HUDEP-2 (cell line): ENCODE measurements at regions not wholly inside any gene's neighbourhood (a gene's known extent, or its start where the extent isn't known, plus 50 kb on each side); places are given as distances from the start of the nearest gene placed in this dataset.
"Not testable (repeated sequence)": the region's sequence is repeated elsewhere in the genome, so short reads cannot be mapped to it uniquely, and the experiment has no call there.

Experiments
- DNase-seq, 76 experiments: peaks; one replicate each; lab custom pipeline; 2025; ENCODE audit not compliant: unreplicated experiment in 76 of 76; lab: John Stamatoyannopoulos, UW

DNA sequence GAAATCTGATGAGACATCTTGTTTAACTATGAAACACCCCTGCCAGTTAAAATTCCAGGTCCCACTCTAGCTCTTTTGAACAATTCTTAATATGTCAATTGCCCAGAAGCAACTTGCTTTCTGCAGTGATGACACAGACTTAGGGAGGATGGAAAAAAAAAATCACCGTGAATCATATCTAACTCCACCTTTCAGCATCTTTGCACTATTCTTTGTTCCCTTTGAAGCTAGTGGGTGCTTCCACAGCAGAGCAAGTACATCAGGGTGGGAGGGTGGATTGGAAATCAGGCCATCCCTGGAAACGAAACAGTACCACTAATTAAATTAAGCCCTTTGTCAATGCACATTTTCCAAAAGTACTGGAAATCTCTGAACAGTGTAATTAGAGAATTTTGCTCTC lies 324.3 kb upstream of the MEIS1 start:
- DNase-seq: no peak

DNA sequence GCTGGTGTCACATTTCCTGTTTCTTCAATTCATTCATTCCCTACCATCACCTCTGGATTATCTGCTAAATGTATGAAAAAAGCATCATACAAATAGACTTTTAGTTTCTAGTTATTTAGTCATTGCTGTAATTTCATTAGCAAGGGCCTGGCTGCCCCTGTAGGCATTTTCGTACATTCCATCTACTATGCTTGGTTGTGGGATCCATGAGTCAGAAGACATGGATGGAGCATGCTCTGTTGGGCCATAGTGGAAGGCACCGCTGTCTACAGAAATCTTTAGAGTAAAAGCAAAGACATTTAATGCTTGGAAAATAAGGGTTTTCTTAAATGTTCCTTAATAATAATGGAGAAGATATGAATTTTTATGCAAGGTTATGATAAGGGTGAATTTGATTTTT lies 324.8 kb upstream of the MEIS1 start:
- DNase-seq: no peak

DNA sequence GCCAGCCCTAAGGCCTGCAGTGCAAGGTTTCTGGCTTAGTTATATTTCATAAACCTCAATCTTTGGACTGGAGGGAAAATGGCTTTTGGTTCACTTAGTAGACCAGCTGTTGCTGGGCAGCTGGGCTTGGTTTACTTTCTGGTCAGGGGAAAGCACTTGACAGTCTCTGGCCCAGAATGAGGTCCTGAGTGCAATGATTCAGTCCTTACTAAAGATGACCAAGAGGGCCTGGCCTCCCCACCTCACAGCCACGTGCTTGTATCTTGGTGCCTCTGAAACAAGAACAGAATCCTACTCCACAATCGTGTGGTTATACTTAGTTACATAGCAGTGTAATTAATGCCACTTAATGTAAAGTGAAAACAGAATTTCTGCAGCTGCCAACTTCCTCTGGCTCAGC lies 325.5 kb upstream of the MEIS1 start:
- no peak for DNase-seq

DNA sequence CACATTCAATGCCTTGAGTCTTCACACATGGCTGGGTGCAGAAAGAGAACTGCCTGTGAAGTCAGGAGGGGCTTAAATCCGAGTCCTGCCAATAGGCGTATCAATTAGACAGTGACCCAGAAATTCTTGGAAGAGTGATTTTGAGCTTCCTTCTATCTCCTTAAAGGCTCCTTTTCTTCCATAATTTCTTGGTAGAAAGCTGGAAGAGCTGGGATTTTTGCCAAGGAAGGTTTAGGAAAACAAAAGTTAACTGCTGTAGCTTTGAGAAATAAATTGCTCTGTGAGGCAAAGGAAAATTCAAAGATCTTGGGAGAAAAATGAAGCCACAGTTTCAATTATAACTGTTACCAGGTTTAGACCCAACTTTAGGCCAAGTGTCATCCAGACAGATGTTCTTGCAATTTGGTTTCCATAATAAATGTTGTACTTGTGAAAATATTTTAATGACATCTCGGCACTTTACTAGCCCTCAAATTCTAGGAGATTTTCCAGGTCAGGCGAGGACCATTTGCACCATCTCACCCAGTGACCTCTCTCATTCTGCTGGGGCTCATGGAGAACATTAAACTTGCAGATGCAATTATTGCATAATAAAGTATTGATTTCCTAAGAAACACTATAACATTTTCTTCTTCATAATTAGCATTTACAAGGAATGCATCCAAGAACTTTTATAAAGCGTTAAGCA lies 329.7 kb upstream of the MEIS1 start:
- DNase-seq: no peak

DNA sequence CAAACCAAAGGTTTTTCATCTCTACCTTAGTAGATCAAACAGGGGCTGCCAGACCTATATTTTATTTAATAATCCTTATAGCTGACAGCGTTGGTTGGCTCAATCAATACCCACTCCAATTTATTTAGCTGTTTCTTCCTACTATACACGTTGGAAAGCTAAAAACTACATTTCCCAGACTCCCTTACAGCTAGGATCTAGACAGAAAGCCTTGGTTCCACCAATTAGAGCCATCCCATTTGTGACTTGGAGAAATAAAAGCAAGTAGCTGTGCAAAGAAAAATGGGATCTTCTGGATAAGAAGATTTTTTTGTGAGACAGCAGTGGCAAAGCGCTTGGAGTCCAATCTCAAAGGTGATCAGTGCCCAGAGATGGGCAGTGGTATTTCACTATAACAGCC lies 331.3 kb upstream of the MEIS1 start:
- DNase-seq: no peak

DNA sequence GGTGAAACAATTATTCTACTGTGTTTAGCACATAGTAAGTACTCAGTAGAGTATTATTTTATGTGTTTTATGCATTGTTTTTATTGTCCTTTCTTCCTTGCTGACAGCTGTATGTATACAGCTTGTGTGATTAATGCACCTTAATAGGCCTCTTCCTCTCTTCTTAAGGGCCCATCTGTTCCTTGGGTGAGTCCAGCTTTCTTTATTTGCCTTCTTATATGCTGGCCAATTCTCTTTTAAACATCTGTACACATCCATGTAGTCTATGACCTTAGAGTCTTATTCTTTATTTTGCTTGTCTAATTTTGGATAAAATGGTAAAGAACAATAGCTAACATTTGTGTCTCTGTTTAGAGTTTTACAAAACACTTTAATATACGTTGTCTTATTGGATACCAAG lies 333.7 kb upstream of the MEIS1 start:
- DNase-seq: no peak

DNA sequence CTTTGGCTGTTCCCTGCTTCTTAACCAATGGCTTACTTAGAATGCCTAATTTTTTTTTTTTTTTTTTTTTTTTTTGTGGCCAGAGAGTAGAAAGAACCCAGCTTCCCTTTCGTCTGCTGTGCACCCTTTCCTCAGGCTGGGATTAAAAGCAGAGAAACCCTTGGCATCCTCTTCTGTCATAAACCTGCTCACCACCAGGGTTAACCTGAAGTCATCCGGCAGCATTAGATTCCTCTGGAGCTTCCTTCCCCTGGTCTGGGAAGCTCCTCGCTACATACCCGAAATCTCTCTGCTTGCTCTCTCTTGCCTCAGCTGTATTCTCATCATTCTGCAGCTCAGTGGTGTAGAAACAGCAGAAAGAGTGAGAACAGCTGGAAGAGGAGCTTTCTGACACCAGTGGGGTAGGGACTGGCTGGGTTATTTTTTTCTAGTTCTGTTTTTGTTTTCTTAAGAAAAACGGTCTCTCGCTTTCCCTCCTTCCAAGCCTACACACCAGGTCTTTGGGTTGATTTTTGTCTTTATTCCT lies 339.0 kb upstream of the MEIS1 start:
- DNase-seq: no peak

DNA sequence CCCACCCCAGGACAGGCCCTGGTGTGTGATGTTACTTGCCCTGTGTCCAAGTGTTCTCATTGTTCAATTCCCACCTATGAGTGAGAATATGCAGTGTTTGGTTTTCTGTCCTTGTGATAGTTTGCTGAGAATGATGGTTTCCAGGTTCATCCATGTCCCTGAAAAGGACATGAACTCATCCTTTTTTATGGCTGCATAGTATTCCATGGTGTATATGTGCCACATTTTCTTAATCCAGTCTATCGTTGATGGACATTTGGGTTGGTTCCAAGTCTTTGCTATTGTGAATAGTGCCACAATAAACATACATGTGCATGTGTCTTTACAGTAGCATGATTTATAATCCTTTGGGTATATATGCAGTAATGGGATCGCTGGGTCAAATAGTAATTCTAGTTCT lies 340.2 kb upstream of the MEIS1 start:
- not testable (repeated sequence) for DNase-seq

DNA sequence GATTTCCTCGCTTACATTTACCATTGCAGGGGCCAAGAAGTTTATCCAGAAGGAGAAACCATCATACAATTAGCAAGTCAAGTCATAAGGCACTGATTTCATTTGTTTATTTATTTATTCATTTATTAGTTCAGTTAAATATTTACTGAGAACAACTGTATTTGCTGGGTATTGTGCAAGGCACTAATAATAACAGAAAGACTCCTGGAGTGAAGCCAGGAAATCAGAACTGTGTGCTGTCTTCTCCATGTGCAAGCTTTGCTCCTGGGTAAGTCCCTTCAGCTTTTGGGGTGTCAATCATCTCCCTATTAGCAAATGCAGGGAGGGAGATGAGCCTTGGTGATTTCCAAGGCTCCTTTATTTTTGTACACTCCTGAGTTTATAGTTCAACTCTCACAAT lies 341.6 kb upstream of the MEIS1 start:
- no peak for DNase-seq

DNA sequence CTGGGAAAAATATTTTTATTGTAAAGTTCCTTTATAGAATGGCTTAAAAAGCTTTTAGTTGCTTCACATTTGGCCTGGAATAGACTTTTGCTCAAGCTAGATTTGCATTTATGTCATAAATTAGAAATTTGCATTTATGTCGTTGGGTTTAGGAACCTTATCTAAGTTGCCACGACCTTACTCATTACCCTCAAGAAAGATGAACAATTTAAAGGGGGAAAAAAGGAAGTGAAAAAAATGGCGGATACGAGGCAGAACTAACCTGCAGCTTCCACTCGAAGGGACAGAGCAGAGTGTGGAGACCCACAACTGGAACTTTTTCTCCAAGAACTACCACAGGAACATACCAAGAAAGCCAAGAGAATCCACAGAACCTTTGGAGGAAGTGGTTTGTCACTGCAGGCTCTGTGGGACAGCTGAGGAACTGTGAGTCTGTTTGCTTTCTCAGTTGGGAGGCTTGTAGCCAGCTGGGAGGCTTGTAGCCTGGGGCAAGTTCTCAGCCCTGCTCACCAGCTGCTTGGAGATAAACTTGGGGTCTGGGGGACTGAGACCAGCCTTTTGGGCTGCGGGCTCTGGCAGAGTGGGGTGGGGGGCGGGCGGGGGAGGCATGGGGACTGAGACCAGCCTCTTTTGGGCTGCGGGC lies 349.9 kb upstream of the MEIS1 start:
- DNase-seq: no peak

DNA sequence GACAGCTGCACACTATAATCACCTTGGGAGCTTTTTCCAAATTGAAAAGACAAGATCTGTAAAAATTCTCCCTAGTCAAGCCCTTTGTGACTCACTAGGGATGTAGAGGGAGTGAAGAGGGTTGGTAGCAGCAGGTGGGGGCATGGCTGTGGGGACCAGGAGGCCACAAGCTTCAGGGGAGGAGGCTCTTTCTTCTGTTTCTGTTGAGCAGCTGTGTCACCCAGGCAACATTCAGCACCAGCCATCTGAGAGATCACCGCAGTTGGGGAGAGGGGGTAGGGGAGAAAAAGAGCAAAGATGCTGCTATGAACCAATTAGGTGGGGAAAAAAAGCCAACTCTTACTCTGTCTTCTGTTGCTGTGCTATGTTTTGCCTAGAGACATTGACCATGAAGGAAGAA lies 352.3 kb upstream of the MEIS1 start:
- no peak for DNase-seq

DNA sequence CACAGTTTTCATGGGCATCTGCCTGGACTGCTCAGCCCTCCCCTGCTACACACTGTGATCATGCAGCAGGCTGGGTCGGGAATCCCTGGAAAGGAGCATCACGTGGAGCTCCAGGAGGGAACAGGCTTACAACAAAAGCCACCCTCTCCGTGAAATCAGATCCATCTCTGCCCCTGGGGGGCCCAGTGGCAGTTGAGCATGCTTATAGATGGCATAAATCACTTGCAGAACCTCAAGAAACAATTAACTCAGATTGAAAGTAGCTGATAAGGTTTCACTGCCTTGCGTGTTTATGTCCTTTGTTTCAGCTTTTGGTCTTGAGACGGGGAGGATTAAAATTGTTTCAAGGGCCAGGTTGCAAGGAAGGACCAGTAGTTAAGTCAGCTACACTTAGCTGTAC lies 354.8 kb upstream of the MEIS1 start:
- DNase-seq: no peak

DNA sequence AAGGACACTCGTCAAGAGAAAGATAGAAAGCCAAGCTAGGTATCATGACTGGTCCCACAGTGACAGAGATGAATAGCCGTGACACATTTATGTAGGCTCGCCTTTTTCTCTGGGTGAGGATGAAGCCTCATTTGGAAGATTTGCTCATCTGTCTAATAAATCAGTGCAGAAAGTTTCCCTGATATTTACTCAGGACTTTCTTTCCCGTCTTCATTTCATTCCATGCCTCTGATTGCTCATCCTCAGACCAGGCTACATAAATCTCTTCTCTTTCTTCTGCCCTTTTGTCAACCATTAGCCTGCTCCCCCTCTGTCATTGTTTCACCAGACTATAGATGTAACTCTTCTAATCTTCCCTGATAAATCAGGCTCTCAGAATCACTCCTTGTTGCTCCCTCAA lies 361.8 kb upstream of the MEIS1 start:
- no peak for DNase-seq

DNA sequence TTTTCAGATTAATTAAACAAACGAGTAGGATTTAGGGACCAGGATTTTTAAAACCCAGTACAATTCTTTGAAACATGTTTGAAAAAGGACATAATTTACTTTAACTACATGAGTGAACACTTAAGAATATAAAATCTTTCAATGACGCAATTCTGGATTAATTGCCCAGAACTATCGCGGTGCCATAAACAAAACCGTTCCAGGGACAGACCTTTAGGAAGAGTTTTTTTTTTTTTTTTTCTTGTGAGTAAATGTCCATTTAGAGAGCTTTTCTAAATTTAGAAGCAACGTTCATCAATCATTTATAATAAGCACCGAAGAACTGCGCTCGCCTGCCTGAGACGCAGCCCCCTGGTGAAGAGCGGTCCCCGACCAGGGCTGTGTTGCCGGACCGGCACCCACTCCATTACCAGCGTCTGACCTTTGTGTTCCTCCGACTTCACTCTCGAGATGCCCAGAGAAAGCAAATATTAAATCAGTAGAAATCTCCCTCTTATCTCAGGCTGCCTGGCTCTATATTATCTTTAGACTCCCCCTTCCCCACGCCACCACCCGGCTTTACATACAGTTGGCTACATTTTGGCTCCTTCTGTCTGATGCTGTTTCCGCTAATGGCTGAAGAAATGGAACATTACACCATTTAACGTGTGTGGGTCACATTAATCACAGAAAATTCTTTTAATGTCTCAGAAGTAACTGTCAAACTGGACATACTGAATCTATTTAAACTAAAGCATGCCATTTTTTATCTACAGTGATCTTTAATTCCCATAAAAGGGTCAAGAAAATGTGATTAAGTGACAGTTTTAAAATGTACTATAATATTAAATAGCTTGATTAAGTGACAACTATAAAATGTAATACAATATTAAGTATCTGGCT lies 364.0 kb upstream of the MEIS1 start:
- DNase-seq: no peak

DNA sequence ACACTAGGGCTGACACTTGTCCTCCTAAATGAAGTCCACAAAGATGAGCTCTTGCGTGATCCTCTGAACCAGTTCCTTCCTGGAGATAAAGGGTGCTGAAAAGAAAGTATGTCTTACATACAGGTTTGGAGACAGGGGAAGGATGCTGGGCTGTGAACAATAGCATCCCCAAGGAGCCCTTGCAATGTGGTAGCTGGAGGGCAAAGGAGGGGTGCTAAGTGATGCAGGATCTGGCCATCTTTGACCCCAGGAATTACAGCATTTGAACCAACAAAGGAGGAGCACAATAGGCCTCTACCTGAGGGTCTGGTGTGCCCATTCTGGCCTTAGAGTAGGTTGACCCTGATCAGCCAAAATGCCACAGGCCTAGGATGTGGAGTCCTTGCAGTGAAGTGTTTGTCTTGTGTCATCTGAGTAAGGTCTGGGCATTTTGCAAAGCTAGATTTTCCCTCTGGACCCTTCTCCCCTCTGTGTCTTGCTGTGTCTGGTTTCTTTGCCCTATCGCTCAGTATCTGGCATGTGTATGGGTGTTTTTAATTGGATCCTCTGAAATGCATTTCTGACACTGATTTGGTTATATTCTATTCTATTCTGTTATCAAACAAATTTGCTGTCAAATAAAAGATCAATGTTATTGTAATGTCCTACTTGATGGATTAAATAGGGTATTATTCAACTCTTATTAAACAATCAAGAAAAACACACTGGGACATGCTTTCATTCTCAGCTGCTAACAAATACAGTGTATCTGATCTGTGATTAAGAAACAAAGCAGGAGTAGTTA lies 364.8 kb upstream of the MEIS1 start:
- DNase-seq: no peak

DNA sequence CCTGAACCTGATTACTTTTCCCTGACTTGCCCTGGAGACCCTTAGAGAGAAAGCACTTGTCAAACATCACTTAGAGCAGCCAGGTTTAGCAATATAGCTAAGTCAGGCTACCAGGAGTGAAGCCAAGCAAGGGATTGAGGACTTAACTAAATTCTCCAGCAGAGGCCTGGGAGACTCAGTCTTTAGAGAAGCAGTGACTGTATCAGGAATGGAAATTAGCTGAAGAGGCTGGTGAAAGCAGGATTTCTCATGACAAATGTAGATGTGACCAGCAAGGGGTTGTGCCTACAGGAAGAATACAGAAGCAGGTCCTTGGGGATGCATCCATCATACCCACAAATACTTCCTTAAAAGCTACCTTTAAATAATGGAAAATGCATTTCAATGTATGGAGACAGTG lies 368.9 kb upstream of the MEIS1 start:
- DNase-seq: no peak

DNA sequence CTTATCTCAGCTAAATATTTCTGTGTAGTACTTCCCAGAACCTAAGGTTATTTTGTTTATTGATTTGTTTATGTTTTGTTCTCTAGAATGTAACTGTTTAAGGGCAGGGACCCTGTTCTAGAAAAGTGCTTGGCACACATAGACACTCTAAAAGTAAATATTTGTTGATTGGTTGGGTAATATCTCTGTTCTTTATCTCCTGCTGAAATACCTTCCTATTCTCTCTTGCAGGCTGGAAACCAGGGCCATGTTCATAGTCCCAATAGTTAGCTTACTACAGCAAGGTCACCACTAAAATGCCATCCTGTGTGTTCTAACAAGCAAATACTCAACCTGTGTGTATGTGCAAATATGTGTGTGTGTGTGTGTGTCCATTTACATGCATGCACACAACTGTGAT lies 375.6 kb upstream of the MEIS1 start:
- DNase-seq: no peak

DNA sequence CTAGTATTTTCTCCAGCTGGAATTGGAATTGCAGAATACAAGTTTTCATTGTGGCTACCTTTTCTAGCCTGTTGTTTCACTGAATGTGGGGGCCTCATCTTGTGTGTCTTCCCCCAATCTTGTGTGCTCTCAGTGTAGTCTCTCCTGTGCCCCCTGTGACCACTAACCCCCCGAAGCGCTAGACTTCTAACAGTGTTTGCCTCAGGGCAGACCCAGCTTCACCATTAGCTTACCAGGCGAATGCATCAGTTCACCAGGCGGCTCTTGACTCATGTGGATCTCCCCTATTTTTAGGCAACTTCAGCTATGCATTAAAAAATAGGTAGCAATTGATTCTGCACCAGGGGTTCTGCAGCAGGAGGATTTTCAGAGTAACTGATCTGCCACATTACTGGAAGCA lies 376.2 kb upstream of the MEIS1 start:
- no peak for DNase-seq

DNA sequence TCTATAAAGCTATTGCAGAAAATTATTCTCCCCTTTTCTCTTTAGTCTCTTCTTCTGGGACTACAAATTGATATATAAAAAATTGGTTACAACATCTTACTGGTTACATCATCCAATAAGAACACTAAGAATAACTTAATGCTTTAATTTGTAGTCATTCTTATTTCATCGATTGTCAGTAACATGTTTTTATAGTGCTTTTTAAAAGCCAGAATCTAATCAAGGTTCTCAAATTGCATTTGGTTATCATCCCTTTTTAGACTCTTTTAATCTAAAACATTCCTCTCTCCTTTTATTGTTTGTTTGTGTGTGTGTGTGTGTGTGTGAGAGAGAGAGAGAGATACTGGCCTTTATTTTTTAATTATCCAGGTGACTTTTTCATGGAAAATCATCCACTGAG lies 377.1 kb upstream of the MEIS1 start:
- DNase-seq: no peak

DNA sequence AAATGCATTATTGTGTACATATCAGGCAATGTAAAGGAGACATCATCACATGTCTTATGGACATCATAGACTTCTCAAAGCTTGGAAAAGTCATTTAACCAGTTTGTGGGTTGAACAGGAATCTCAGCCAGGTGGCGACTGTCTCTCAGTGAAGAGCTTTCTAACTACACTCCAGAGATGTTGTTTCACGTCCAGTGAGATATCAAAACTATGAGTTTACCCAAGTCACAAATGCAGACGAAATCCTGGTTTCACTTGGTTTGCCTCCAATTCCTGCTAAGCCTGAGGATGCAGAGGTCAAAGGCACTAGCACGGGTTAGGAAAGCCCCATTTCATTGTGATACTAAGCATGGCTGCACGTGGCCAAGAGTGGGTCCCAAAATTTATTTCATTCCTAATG lies 384.5 kb upstream of the MEIS1 start:
- DNase-seq: no peak

DNA sequence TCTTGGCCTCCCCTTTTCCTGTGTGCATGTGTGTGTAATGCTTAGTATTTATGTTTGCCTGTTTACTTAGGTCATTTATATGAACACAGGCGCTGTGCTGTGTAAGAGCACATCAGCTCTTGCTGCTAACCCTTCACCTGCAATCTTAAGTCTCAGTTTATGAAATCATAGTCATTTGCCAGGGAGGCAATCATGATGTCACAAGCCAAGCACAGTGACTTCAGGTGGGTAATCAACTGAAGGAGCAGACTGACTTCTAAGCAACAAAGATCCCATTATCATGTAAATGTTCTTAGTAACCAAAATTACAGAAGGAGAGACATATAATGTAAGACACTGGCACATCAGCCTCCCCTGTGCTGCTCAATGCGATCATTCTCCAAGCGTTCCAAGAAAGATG lies 386.3 kb upstream of the MEIS1 start:
- DNase-seq: no peak
